ENCODE measurements at regions not wholly inside any gene's neighbourhood (a gene's known extent, or its start where the extent isn't known, plus 50 kb on each side); places are given as distances from the start of the nearest gene placed in this dataset.
"Not testable (repeated sequence)": the region's sequence is repeated elsewhere in the genome, so short reads cannot be mapped to it uniquely, and the experiment has no call there.

GRCh38 chr13:80677227-80677626 lies 336.3 kb upstream of the SPRY2 start:
- DNase-seq (ENCODE audit: low read depth in 2 of 2), result no peak

GRCh38 chr13:80675442-80675841 lies 334.5 kb upstream of the SPRY2 start:
- not testable (repeated sequence) for DNase-seq (ENCODE audit: low read depth in 2 of 2)

- no peak for DNase-seq (ENCODE audit: low read depth in 2 of 2)
Observed at GRCh38 chr13:80671773-80672172, 330.8 kb upstream of the SPRY2 start.

GRCh38 chr13:80669112-80669511 lies 328.2 kb upstream of the SPRY2 start:
- no peak for DNase-seq (ENCODE audit: low read depth in 2 of 2)

GRCh38 chr13:80668452-80668851 lies 327.5 kb upstream of the SPRY2 start:
- no peak for DNase-seq (ENCODE audit: low read depth in 2 of 2)

- no peak for DNase-seq (ENCODE audit: low read depth in 2 of 2)
Observed at GRCh38 chr13:80666782-80667552, 326.0 kb upstream of the SPRY2 start.

- DNase-seq (ENCODE audit: low read depth in 2 of 2), result no peak
Observed at GRCh38 chr13:80665792-80666333, 324.9 kb upstream of the SPRY2 start.

- DNase-seq (ENCODE audit: low read depth in 2 of 2), result no peak
Observed at GRCh38 chr13:80664950-80665349, 324.0 kb upstream of the SPRY2 start.

GRCh38 chr13:80663788-80664187 lies 322.9 kb upstream of the SPRY2 start:
- no peak for DNase-seq (ENCODE audit: low read depth in 2 of 2)

- no peak for DNase-seq (ENCODE audit: low read depth in 2 of 2)
Observed at GRCh38 chr13:80658705-80659104, 317.8 kb upstream of the SPRY2 start.

GRCh38 chr13:80656512-80656904 lies 315.6 kb upstream of the SPRY2 start:
- no peak for DNase-seq (ENCODE audit: low read depth in 2 of 2)

GRCh38 chr13:80655778-80656511 lies 315.0 kb upstream of the SPRY2 start:
- no peak for DNase-seq (ENCODE audit: low read depth in 2 of 2)

- DNase-seq (ENCODE audit: low read depth in 2 of 2), result no peak
Observed at GRCh38 chr13:80654638-80655249, 313.8 kb upstream of the SPRY2 start.

GRCh38 chr13:80649274-80649673 lies 308.3 kb upstream of the SPRY2 start:
- no peak for DNase-seq (ENCODE audit: low read depth in 2 of 2)

- no peak for DNase-seq (ENCODE audit: low read depth in 2 of 2)
Observed at GRCh38 chr13:80642641-80643040, 301.7 kb upstream of the SPRY2 start.

- no peak for DNase-seq (ENCODE audit: low read depth in 2 of 2)
Observed at GRCh38 chr13:80633251-80633650, 292.3 kb upstream of the SPRY2 start.

- DNase-seq (ENCODE audit: low read depth in 2 of 2), result no peak
Observed at GRCh38 chr13:80630685-80631121, 289.8 kb upstream of the SPRY2 start.

- DNase-seq (ENCODE audit: low read depth in 2 of 2), result no peak
Observed at GRCh38 chr13:80618781-80619180, 277.9 kb upstream of the SPRY2 start.

GRCh38 chr13:80612804-80613203 lies 271.9 kb upstream of the SPRY2 start:
- DNase-seq (ENCODE audit: low read depth in 2 of 2), result no peak

GRCh38 chr13:80611310-80611709 lies 270.4 kb upstream of the SPRY2 start:
- DNase-seq (ENCODE audit: low read depth in 2 of 2), result no peak

- DNase-seq (ENCODE audit: low read depth in 2 of 2), result no peak
Observed at GRCh38 chr13:80605716-80606115, 264.8 kb upstream of the SPRY2 start.

- DNase-seq (ENCODE audit: low read depth in 2 of 2), result no peak
Observed at GRCh38 chr13:80605011-80605410, 264.1 kb upstream of the SPRY2 start.

GRCh38 chr13:80604098-80604497 lies 263.2 kb upstream of the SPRY2 start:
- no peak for DNase-seq (ENCODE audit: low read depth in 2 of 2)

Measured in stimulated activated CD4-positive, alpha-beta T cell treated with anti-CD3 and anti-CD28 coated beads, Interleukin-4, amount 100 ng/mL, for 48 hours (primary cell).